OCI-LY1 (cell line): ENCODE measurements at regions not wholly inside any gene's neighbourhood (a gene's known extent, or its start where the extent isn't known, plus 50 kb on each side); places are given as distances from the start of the nearest gene placed in this dataset.

Experiments
- EZH2 ChIP-seq: fragments of 200-600 bp; sonication (generic), shearing (Covaris generic); IDR thresholded peaks from 2 replicates; pipeline ENCODE4 v1.8.0; 2017; ENCODE audit warnings: borderline replicate concordance, mixed run types, mild to moderate bottlenecking, antibody characterized with exemption, low read length, moderate library complexity, mixed read lengths
- TF ChIP-seq, protein P1 (sequence below): fragments of 200-600 bp; sonication (generic), shearing (Covaris generic); IDR thresholded peaks from 2 replicates; pipeline ENCODE4 v1.5.1; 2017; ENCODE audit warnings: mild to moderate bottlenecking, antibody characterized with exemption, low read length, moderate library complexity, mixed read lengths

DNA sequence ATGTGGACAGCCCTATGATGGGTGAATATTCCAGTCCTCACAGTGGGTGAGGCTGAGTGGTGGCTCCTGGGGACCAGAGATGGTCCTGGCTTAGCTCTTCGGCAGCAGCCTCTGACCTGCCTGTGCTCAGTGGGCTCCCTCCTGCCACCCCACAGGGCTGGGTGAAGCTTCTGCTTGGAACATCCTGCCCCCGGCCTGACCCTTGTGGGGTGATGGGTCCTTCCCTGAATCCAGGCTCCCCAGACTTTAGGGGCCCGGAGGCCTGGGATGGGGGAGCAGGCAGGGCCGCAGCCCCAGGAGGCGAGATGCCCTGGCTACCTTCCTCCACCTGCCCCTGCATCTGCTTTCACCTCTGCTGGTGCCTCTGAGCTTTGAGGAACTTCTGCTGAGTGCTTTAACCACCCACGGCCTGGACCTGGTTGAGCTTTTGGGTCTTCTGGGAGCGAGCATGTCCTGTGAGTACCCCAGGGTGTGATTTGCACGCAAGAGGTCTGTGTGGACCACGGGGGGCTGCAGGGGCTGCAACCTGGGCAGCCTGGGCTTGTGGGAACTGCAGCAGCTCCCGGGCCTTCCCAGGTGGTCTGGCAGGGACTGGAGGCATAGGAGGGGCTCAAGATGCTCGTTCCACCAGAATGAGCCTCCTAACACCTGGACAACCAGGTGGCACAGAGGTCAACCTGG, 159.5 kb downstream of the KIF26A start:
- TF ChIP-seq, protein P1, sequence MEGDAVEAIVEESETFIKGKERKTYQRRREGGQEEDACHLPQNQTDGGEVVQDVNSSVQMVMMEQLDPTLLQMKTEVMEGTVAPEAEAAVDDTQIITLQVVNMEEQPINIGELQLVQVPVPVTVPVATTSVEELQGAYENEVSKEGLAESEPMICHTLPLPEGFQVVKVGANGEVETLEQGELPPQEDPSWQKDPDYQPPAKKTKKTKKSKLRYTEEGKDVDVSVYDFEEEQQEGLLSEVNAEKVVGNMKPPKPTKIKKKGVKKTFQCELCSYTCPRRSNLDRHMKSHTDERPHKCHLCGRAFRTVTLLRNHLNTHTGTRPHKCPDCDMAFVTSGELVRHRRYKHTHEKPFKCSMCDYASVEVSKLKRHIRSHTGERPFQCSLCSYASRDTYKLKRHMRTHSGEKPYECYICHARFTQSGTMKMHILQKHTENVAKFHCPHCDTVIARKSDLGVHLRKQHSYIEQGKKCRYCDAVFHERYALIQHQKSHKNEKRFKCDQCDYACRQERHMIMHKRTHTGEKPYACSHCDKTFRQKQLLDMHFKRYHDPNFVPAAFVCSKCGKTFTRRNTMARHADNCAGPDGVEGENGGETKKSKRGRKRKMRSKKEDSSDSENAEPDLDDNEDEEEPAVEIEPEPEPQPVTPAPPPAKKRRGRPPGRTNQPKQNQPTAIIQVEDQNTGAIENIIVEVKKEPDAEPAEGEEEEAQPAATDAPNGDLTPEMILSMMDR = no peak
- no peak for TF ChIP-seq EZH2
